ENCODE measurements at regions not wholly inside any gene's neighbourhood (a gene's known extent, or its start where the extent isn't known, plus 50 kb on each side); places are given as distances from the start of the nearest gene placed in this dataset.

DNA sequence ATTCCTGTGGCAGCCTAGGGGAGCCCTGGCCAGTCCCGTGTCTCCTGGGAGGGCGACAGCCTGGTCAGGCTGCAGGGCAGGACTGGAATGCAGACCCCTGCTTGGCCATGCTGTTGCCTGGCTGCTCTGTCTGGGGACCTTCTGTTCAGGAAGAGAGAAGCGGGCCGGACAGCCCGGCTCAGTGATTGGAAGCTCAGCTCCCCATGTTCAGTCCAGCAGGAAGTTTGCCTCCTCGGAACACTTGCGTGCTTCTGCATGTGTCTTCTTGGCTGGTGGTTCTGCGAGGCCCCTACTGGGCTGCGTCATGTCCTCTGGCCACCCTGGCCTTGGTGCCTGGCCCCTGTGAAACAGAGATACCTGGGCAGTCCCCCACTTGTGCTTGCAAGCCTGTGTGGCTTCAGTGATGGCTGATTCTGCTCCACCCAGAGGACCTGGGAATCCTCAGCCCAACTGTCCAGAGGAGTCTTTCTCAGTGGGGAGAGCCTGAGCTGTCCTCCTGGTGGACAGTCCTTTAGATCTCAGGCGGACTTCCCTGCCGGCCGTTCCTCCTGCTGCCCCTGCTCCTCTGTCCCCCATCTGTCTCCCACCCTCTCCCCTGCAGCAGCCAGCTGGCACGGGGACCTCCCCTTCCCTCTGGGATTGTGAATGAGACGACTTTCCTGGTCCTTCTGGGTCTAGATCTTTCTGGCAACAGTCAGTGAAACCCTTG, 279.5 kb downstream of the SEC14L1 start (continued):
- TF ChIP-seq, protein P1, sequence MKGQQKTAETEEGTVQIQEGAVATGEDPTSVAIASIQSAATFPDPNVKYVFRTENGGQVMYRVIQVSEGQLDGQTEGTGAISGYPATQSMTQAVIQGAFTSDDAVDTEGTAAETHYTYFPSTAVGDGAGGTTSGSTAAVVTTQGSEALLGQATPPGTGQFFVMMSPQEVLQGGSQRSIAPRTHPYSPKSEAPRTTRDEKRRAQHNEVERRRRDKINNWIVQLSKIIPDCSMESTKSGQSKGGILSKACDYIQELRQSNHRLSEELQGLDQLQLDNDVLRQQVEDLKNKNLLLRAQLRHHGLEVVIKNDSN (CRISPR knock-in tag; IDR thresholded peaks at IDR 0.05): 0 out of 2 replicates have a peak, but pooled peaks have one; percentile 32
- TF ChIP-seq ZNF143 (CRISPR knock-in tag; IDR thresholded peaks at IDR 0.05): no peak
- TF ChIP-seq, protein P2, sequence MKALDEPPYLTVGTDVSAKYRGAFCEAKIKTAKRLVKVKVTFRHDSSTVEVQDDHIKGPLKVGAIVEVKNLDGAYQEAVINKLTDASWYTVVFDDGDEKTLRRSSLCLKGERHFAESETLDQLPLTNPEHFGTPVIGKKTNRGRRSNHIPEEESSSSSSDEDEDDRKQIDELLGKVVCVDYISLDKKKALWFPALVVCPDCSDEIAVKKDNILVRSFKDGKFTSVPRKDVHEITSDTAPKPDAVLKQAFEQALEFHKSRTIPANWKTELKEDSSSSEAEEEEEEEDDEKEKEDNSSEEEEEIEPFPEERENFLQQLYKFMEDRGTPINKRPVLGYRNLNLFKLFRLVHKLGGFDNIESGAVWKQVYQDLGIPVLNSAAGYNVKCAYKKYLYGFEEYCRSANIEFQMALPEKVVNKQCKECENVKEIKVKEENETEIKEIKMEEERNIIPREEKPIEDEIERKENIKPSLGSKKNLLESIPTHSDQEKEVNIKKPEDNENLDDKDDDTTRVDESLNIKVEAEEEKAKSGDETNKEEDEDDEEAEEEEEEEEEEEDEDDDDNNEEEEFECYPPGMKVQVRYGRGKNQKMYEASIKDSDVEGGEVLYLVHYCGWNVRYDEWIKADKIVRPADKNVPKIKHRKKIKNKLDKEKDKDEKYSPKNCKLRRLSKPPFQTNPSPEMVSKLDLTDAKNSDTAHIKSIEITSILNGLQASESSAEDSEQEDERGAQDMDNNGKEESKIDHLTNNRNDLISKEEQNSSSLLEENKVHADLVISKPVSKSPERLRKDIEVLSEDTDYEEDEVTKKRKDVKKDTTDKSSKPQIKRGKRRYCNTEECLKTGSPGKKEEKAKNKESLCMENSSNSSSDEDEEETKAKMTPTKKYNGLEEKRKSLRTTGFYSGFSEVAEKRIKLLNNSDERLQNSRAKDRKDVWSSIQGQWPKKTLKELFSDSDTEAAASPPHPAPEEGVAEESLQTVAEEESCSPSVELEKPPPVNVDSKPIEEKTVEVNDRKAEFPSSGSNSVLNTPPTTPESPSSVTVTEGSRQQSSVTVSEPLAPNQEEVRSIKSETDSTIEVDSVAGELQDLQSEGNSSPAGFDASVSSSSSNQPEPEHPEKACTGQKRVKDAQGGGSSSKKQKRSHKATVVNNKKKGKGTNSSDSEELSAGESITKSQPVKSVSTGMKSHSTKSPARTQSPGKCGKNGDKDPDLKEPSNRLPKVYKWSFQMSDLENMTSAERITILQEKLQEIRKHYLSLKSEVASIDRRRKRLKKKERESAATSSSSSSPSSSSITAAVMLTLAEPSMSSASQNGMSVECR (CRISPR knock-in tag; IDR thresholded peaks at IDR 0.05): peak; percentile 37; the same call in 1 of the 2 replicates
